NT2/D1 (cell line): ENCODE measurements at regions not wholly inside any gene's neighbourhood (a gene's known extent, or its start where the extent isn't known, plus 50 kb on each side); places are given as distances from the start of the nearest gene placed in this dataset.

Experiments used
- SUZ12 ChIP-seq: IDR thresholded peaks from 2 replicates; pipeline ENCODE4 v1.6.1; 2011; ENCODE audit not compliant: insufficient read length, insufficient read depth; ENCODE audit errors: extremely low read depth
- YY1 ChIP-seq: IDR thresholded peaks from 2 replicates; pipeline ENCODE4 v1.6.1; 2011; ENCODE audit not compliant: insufficient read length, insufficient read depth

GRCh38 chr3:189498995-189499704, 132.0 kb upstream of the TP63 start:
- TF ChIP-seq SUZ12 (no peak), YY1 (no peak)
